SK-N-SH (cell line): ENCODE measurements at regions not wholly inside any gene's neighbourhood (a gene's known extent, or its start where the extent isn't known, plus 50 kb on each side); places are given as distances from the start of the nearest gene placed in this dataset.

ENCODE experiments used
- CTCF ChIA-PET: fragments of 300-600, 350-600 bp; formaldehyde crosslinking; extraction: SDS; loops from one replicate; lab custom pipeline; 2021; lab: Yijun Ruan, JAX
- POLR2A ChIA-PET: fragments of 350-600 bp; sonication (Branson Sonifier 250); formaldehyde crosslinking; extraction: SDS; loops from one replicate; lab custom pipeline; 2020; ENCODE audit warnings: antibody characterized with exemption, inconsistent platforms; lab: Yijun Ruan, JAX
- DNase-seq: peaks from one replicate; pipeline ENCODE4 v3.0.0; 2012
- H2AFZ ChIP-seq: fragments of 200-600 bp; sonication (generic); 2 replicates; pipeline ENCODE4 v1.8.1; 2016; ENCODE audit warnings: antibody characterized with exemption, mild to moderate bottlenecking, low read depth
- H3F3A ChIP-seq: fragments of 200-600 bp; sonication (generic); replicated peaks from 2 replicates; pipeline ENCODE3; 2016; ENCODE audit warnings: antibody characterized with exemption, mild to moderate bottlenecking; ENCODE audit not compliant: insufficient read depth
- H3K27ac ChIP-seq, 2 experiments: fragments of 200-500 bp in 1 of 2; fragments of 200-600 bp in 1 of 2; sonication (Bioruptor generic) in 1 of 2; sonication (generic), shearing (Covaris generic) in 1 of 2; 2 replicates each; pipeline versions ENCODE4 v1.5.1 to v1.6.1; 2014 to 2016; ENCODE audit warnings: low read depth in 2 of 2, inconsistent platforms in 1 of 2, low read length in 1 of 2, mild to moderate bottlenecking in 1 of 2, mixed read lengths in 1 of 2
- H3K27me3 ChIP-seq: fragments of 200-600 bp; sonication (generic), shearing (Covaris generic); 2 replicates; pipeline ENCODE4 v1.6.1; 2016; ENCODE audit warnings: mixed run types; ENCODE audit not compliant: insufficient read depth
- H3K36me3 ChIP-seq, 2 experiments: fragments of 200-500 bp in 1 of 2; fragments of 200-600 bp in 1 of 2; sonication (Bioruptor generic) in 1 of 2; sonication (generic) in 1 of 2; replicated peaks in 1 of 2; 2 replicates each; pipeline versions ENCODE3 to v1.5.1; 2014 to 2016; ENCODE audit warnings: low read length in 1 of 2, mild to moderate bottlenecking in 1 of 2; ENCODE audit not compliant: insufficient read depth in 2 of 2, control insufficient read depth in 1 of 2
- H3K4me1 ChIP-seq, 2 experiments: fragments of 200-500 bp in 1 of 2; fragments of 200-600 bp in 1 of 2; sonication (Bioruptor generic) in 1 of 2; sonication (generic), shearing (Covaris generic) in 1 of 2; 2 replicates each; pipeline versions ENCODE4 v1.5.1 to v1.6.1; 2014 to 2016; ENCODE audit warnings: low read depth in 1 of 2, low read length in 1 of 2, mixed run types in 1 of 2; ENCODE audit not compliant: insufficient read depth in 2 of 2, control insufficient read depth in 1 of 2
- H3K4me2 ChIP-seq: fragments of 200-600 bp; sonication (generic), shearing (Covaris generic); 2 replicates; pipeline ENCODE4 v1.6.1; 2017; ENCODE audit warnings: mixed run types
- H3K4me3 ChIP-seq, 2 experiments: fragments of 200-500 bp in 1 of 2; fragments of 200-600 bp in 1 of 2; sonication (Bioruptor generic) in 1 of 2; sonication (generic), shearing (Covaris generic) in 1 of 2; 2 replicates each; pipeline versions ENCODE4 v1.5.1 to v1.8.1; 2014 to 2016; ENCODE audit warnings: low read depth in 2 of 2, inconsistent platforms in 1 of 2, low read length in 1 of 2, mild to moderate bottlenecking in 1 of 2, mixed read lengths in 1 of 2, moderate library complexity in 1 of 2
- H3K79me2 ChIP-seq: fragments of 200-600 bp; sonication (generic); 2 replicates; pipeline ENCODE4 v1.8.1; 2017; ENCODE audit warnings: mild to moderate bottlenecking; ENCODE audit not compliant: insufficient read depth
- H3K9ac ChIP-seq: fragments of 200-600 bp; sonication (generic); 2 replicates; pipeline ENCODE4 v1.6.1; 2017; ENCODE audit warnings: mixed run types
- H3K9me2 ChIP-seq: fragments of 200-600 bp; sonication (generic); 2 replicates; pipeline ENCODE4 v1.6.1; 2017; ENCODE audit warnings: mixed run types
- H3K9me3 ChIP-seq: fragments of 200-600 bp; sonication (generic); 2 replicates; pipeline ENCODE4 v1.6.1; 2017; ENCODE audit warnings: mixed run types, mild to moderate bottlenecking, moderate library complexity
- H4K20me1 ChIP-seq: fragments of 200-600 bp; sonication (generic); 2 replicates; pipeline ENCODE4 v1.6.1; 2017; ENCODE audit warnings: mild to moderate bottlenecking, mixed run types; ENCODE audit not compliant: insufficient read depth
- EP300 ChIP-seq, 2 experiments: IDR thresholded peaks; 2 replicates each; pipeline versions ENCODE4 v1.4.0 to v1.6.1; 2012; ENCODE audit warnings: borderline replicate concordance in 1 of 2, low read depth in 1 of 2, low read length in 1 of 2
- EZH2phosphoT487 ChIP-seq: fragments of 200-600 bp; sonication (generic); IDR thresholded peaks from 2 replicates; pipeline ENCODE4 v1.6.1; 2017; ENCODE audit warnings: low read depth, mixed run types, mild to moderate bottlenecking, antibody characterized with exemption, moderate library complexity, borderline replicate concordance
- FOSL2 ChIP-seq: IDR thresholded peaks from 2 replicates; pipeline ENCODE4 v1.4.0; 2012; ENCODE audit warnings: low read depth, mild to moderate bottlenecking, moderate library complexity, borderline replicate concordance
- MAX ChIP-seq: IDR thresholded peaks from 2 replicates; pipeline ENCODE4 v1.4.0; 2012; ENCODE audit warnings: low read depth
- MEF2A ChIP-seq: IDR thresholded peaks from 2 replicates; pipeline ENCODE4 v1.4.0; 2012; ENCODE audit warnings: low read depth, borderline replicate concordance
- NFIC ChIP-seq: IDR thresholded peaks from 2 replicates; pipeline ENCODE4 v1.4.0; 2012; ENCODE audit warnings: borderline replicate concordance
- NRF1 ChIP-seq: IDR thresholded peaks from 2 replicates; pipeline ENCODE4 v1.6.1; 2012; ENCODE audit warnings: low read depth, mild to moderate bottlenecking, low read length
- PBX3 ChIP-seq: IDR thresholded peaks from 2 replicates; pipeline ENCODE4; 2012
- RXRA ChIP-seq: IDR thresholded peaks from 2 replicates; pipeline ENCODE4 v1.4.0; 2012; ENCODE audit warnings: low read depth, mild to moderate bottlenecking, borderline replicate concordance
- TCF12 ChIP-seq: IDR thresholded peaks from 2 replicates; pipeline ENCODE4 v1.4.0; 2012
- USF1 ChIP-seq: IDR thresholded peaks from 2 replicates; pipeline ENCODE4 v1.4.0; 2012; ENCODE audit warnings: low read depth, borderline replicate concordance
- WGBS: methylation state at CpG from one replicate; pipeline ENCODE4 v1.1.6; 2017; ENCODE audit warnings: low lambda C conversion rate; 5-methylcytosine and 5-hydroxymethylcytosine counted together

GRCh38 chr14:71711619-71712018 is 220.6 kb upstream of the RGS6 start:
- no peak overlapping the region for H3K4me3 ChIP-seq
- H3K9me2 ChIP-seq: no peaks in the 10 kb centered on the region
- H3K4me2 ChIP-seq: peak overlapping the region; percentile 54
- H3K4me1 ChIP-seq: peaks cover 5 to 63% of the 10 kb centered on the region in 2 experiments
- H2AFZ ChIP-seq: no peak overlapping the region
- H3K79me2 ChIP-seq: peaks cover 11% of the 10 kb centered on the region; the same call in 1 of the 2 replicates
- peak overlapping the region; percentile 37; the same call in 1 of the 2 replicates for H3K9ac ChIP-seq
- H3K27ac ChIP-seq: peak overlapping the region; percentile 34 to 88; a peak in 3 of 4 replicates
- POLR2A ChIA-PET: no interaction called here
- WGBS: 78% methylated on average over 1 of the region's 1 CpG
- TF ChIP-seq MEF2A (peak; percentile 31; the same call in 1 of the 2 replicates), MAX (peak; percentile 44; the same call in 1 of the 2 replicates), RXRA (no peak), NRF1 (no peak), PBX3 (peak; percentile 41; the same call in 1 of the 2 replicates), NFIC (peak; percentile 87), EP300 (IDR thresholded peaks at IDR 0.05; ENCODE audit: borderline replicate concordance in 1 of 2, low read depth in 1 of 2, low read length in 1 of 2) (peak in 1 of 2 experiments; percentile 52; a peak in 1 of 4 replicates), TCF12 (peak; percentile 45; the same call in 1 of the 2 replicates), FOSL2 (peak; percentile 17; the same call in 1 of the 2 replicates)
- H3K9me3 ChIP-seq: no peaks in the 10 kb centered on the region
- no peaks in the 10 kb centered on the region for H3K27me3 ChIP-seq
- H3F3A ChIP-seq: peaks cover 52% of the 10 kb centered on the region
- no peaks in the 10 kb centered on the region for H4K20me1 ChIP-seq
- H3K36me3 ChIP-seq: peaks cover 10 to 12% of the 10 kb centered on the region in 2 experiments
- CTCF ChIA-PET: interaction anchor here (0.7 to 5.1 kb wide), 4 partner anchors 26 to 390 kb away, joined by 3 to 20 read pairs (median 4); no protein-coding TSS in a partner anchor
- DNase-seq: no peak

- H3K27me3 ChIP-seq: no peaks in the 10 kb centered on the region
- peaks cover 5 to 71% of the 10 kb centered on the region in 2 experiments for H3K4me1 ChIP-seq
- TF ChIP-seq EZH2phosphoT487 (no peak), NRF1 (no peak), USF1 (no peak)
- H3K9ac ChIP-seq: peak overlapping the region; percentile 25; the same call in 1 of the 2 replicates
- DNase-seq: no peak
- H2AFZ ChIP-seq: no peak overlapping the region
- peak overlapping the region in 1 of 2 experiments; percentile 88; a peak in 3 of 4 replicates for H3K27ac ChIP-seq
- peak overlapping the region; percentile 54 for H3K4me2 ChIP-seq
- peaks cover 61% of the 10 kb centered on the region for H3F3A ChIP-seq
- peaks cover 11% of the 10 kb centered on the region; the same call in 1 of the 2 replicates for H3K79me2 ChIP-seq
- peaks cover 10 to 12% of the 10 kb centered on the region in 2 experiments for H3K36me3 ChIP-seq
- 91% methylated on average over 2 of the region's 2 CpGs for WGBS
- ChIA-PET CTCF (interaction anchor here (0.7 to 5.1 kb wide), 5 partner anchors 25 to 391 kb away, joined by 3 to 20 read pairs (median 4); no protein-coding TSS in a partner anchor), POLR2A (no interaction called here)
- no peaks in the 10 kb centered on the region for H4K20me1 ChIP-seq
- no peaks in the 10 kb centered on the region for H3K9me2 ChIP-seq
- no peak overlapping the region for H3K4me3 ChIP-seq
- H3K9me3 ChIP-seq: no peaks in the 10 kb centered on the region
These were observed 219.8 kb upstream of the RGS6 start for GRCh38 chr14:71712478-71712877.
